ENCODE measurements at regions not wholly inside any gene's neighbourhood (a gene's known extent, or its start where the extent isn't known, plus 50 kb on each side); places are given as distances from the start of the nearest gene placed in this dataset.
A peak's percentile ranks its signal among the peaks of the same experiment; 100 is the strongest.

DNA sequence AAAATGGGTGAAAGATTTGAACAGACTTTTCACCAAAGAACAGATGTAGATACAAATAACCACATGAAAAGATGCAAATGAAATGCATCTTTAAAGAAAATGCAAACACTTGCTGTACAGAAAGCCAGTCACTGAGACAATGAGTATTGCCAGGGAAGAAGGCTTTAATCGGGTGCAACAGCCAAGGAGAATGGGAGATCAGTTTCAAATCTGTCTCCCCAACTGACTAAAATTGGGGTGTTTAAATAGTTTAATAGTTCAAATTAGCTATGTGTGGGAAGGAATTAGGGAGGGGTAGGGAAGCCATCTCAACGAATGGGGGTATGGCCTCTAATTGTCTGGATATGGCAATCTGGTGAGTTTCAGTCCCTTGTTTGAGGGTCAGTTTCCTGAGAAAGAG lies 295.4 kb downstream of the PTTG2 start:
- peaks cover 10 to 12% of the 10 kb centered on the region in 2 experiments; a peak in 2 of 4 replicates for H3K9me3 ChIP-seq (ENCODE audit: control insufficient read depth in 1 of 2, insufficient read depth in 1 of 2, low read depth in 1 of 2, low read length in 2 of 2)
- no peak overlapping the region for H3K4me3 ChIP-seq (replicated peaks in 1 of 2; ENCODE audit: low read depth in 1 of 2, low read length in 2 of 2)
- no peaks in the 10 kb centered on the region for H3K36me3 ChIP-seq (ENCODE audit: control insufficient read depth in 1 of 2, insufficient read depth in 2 of 2, low read length in 2 of 2)
- TF ChIP-seq CBX3 (IDR thresholded peaks at IDR 0.05; ENCODE audit: low read depth) (0 out of 2 replicates have a peak, but pooled peaks have one; percentile 61), JUND (IDR thresholded peaks at IDR 0.05) (no peak), POLR2AphosphoS5 (IDR thresholded peaks at IDR 0.05; ENCODE audit: low read depth, low read length) (no peak), EZH2 (IDR thresholded peaks at IDR 0.05) (no peak)
- intact Hi-C loops (cut with micrococcal nuclease), result no loop called here
- POLR2A ChIA-PET, result no interaction called here
- RAD21 ChIA-PET (ENCODE audit: low non-redundant PET in 1 of 2, low total read pairs in 2 of 2, uncharacterized antibody in 2 of 2, unreplicated experiment in 2 of 2), result interaction anchor here in 1 of 2 experiments (0.6 kb wide), 1 partner anchor 464 kb away, joined by 6 read pairs; no protein-coding TSS in a partner anchor
- BruUV-seq (replicated peaks), result no TSS peak
- no peaks in the 10 kb centered on the region for H4K20me1 ChIP-seq (ENCODE audit: insufficient read depth)
- H3K4me2 ChIP-seq (ENCODE audit: low read length), result no peak overlapping the region
- no peak overlapping the region for H2AFZ ChIP-seq (ENCODE audit: low read depth, low read length, poor library complexity, severe bottlenecking)
- CTCF ChIA-PET, result no interaction called here
- H3K27ac ChIP-seq (ENCODE audit: low read depth, low read length), result no peak overlapping the region
- DNase-seq (ENCODE audit: low read depth, low spot score), result no peak
- no peaks in the 10 kb centered on the region for H3K4me1 ChIP-seq (ENCODE audit: control insufficient read depth in 1 of 2, insufficient read depth in 2 of 2, low read length in 2 of 2)
- no peaks in the 10 kb centered on the region for H3K9me2 ChIP-seq (ENCODE audit: insufficient read depth)
- no peaks in the 10 kb centered on the region for H3K27me3 ChIP-seq (ENCODE audit: insufficient read depth, low read length)
- no peak for ATAC-seq
- H3K9ac ChIP-seq (ENCODE audit: low read length), result no peak overlapping the region
- no peaks in the 10 kb centered on the region for H3K79me2 ChIP-seq (ENCODE audit: insufficient read depth, low read length)

GRCh38 chr4:38266616-38267015 lies 306.4 kb downstream of the PTTG2 start:
- ChIA-PET RAD21 (ENCODE audit: low non-redundant PET in 1 of 2, low total read pairs in 2 of 2, uncharacterized antibody in 2 of 2, unreplicated experiment in 2 of 2) (no interaction called here), POLR2A (no interaction called here), CTCF (no interaction called here)
- TF ChIP-seq ZFX (IDR thresholded peaks at IDR 0.05), result no peak
- TF ChIP-seq, protein P1, sequence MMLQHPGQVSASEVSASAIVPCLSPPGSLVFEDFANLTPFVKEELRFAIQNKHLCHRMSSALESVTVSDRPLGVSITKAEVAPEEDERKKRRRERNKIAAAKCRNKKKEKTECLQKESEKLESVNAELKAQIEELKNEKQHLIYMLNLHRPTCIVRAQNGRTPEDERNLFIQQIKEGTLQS (IDR thresholded peaks at IDR 0.05), result no peak
- TF ChIP-seq, protein P2, sequence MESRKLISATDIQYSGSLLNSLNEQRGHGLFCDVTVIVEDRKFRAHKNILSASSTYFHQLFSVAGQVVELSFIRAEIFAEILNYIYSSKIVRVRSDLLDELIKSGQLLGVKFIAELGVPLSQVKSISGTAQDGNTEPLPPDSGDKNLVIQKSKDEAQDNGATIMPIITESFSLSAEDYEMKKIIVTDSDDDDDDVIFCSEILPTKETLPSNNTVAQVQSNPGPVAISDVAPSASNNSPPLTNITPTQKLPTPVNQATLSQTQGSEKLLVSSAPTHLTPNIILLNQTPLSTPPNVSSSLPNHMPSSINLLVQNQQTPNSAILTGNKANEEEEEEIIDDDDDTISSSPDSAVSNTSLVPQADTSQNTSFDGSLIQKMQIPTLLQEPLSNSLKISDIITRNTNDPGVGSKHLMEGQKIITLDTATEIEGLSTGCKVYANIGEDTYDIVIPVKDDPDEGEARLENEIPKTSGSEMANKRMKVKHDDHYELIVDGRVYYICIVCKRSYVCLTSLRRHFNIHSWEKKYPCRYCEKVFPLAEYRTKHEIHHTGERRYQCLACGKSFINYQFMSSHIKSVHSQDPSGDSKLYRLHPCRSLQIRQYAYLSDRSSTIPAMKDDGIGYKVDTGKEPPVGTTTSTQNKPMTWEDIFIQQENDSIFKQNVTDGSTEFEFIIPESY (IDR thresholded peaks at IDR 0.05; ENCODE audit: extremely low read depth, insufficient replicate concordance, low read length), result no peak
- TF ChIP-seq FOSL1 (IDR thresholded peaks at IDR 0.05; ENCODE audit: low read depth), result peak; percentile 58; the same call in 1 of the 2 replicates
- no peak for TF ChIP-seq MAX (IDR thresholded peaks at IDR 0.05)
- no peak for TF ChIP-seq CBX3 (IDR thresholded peaks at IDR 0.05; ENCODE audit: low read depth)
- no peak for TF ChIP-seq TCF7L2 (IDR thresholded peaks at IDR 0.05; ENCODE audit: borderline replicate concordance, extremely low read depth, insufficient read depth, insufficient read length)
- 0 out of 2 replicates have a peak, but pooled peaks have one; percentile 9 for TF ChIP-seq JUND (IDR thresholded peaks at IDR 0.05)
- no peaks in the 10 kb centered on the region for H3K36me3 ChIP-seq (ENCODE audit: control insufficient read depth in 1 of 2, insufficient read depth in 2 of 2, low read length in 2 of 2)
- H3K4me1 ChIP-seq (ENCODE audit: control insufficient read depth in 1 of 2, insufficient read depth in 2 of 2, low read length in 2 of 2), result peaks cover 0 to 6% of the 10 kb centered on the region in 2 experiments; a peak in 1 of 4 replicates
- no peaks in the 10 kb centered on the region for H3K27me3 ChIP-seq (ENCODE audit: insufficient read depth, low read length)
- DNase-seq (ENCODE audit: low read depth, low spot score) (peak; percentile 35), ATAC-seq (peak; percentile 40)
- no TSS peak for BruUV-seq (replicated peaks)
- H3K9me3 ChIP-seq (ENCODE audit: control insufficient read depth in 1 of 2, insufficient read depth in 1 of 2, low read depth in 1 of 2, low read length in 2 of 2), result no peaks in the 10 kb centered on the region
- H3K4me3 ChIP-seq (replicated peaks in 1 of 2; ENCODE audit: low read depth in 1 of 2, low read length in 2 of 2), result no peak overlapping the region
- no peak overlapping the region for H3K9ac ChIP-seq (ENCODE audit: low read length)
- H2AFZ ChIP-seq (ENCODE audit: low read depth, low read length, poor library complexity, severe bottlenecking), result peak overlapping the region; percentile 8
- no peaks in the 10 kb centered on the region for H3K9me2 ChIP-seq (ENCODE audit: insufficient read depth)
- H3K27ac ChIP-seq (ENCODE audit: low read depth, low read length), result no peak overlapping the region
- intact Hi-C loops (cut with micrococcal nuclease), result no loop called here
- no peak overlapping the region for H3K4me2 ChIP-seq (ENCODE audit: low read length)
- no peaks in the 10 kb centered on the region for H4K20me1 ChIP-seq (ENCODE audit: insufficient read depth)
- no peaks in the 10 kb centered on the region for H3K79me2 ChIP-seq (ENCODE audit: insufficient read depth, low read length)
